Stimulated activated CD4-positive, alpha-beta T cell treated with anti-CD3 and anti-CD28 coated beads, Interleukin-4, amount 100 ng/mL, for 4 hours (primary cell): ENCODE measurements at regions not wholly inside any gene's neighbourhood (a gene's known extent, or its start where the extent isn't known, plus 50 kb on each side); places are given as distances from the start of the nearest gene placed in this dataset.

Experiments
- DNase-seq, 2 experiments: peaks; one replicate each; pipeline ENCODE4 v3.0.0-alpha.2; 2020

- no peak for DNase-seq
Measured at GRCh38 chr11:90908074-90908473, 685.2 kb upstream of the CHORDC1 start.

- no peak for DNase-seq
Measured at GRCh38 chr11:90895850-90896249, 673.0 kb upstream of the CHORDC1 start.

- no peak for DNase-seq
Measured at GRCh38 chr11:90890347-90890746, 667.5 kb upstream of the CHORDC1 start.

- no peak for DNase-seq
Measured at GRCh38 chr11:90884181-90884580, 661.3 kb upstream of the CHORDC1 start.

GRCh38 chr11:90874986-90875385, 652.1 kb upstream of the CHORDC1 start:
- DNase-seq: no peak

GRCh38 chr11:90874281-90874680, 651.4 kb upstream of the CHORDC1 start:
- DNase-seq: no peak

GRCh38 chr11:90867416-90867815, 644.6 kb upstream of the CHORDC1 start:
- DNase-seq: no peak

- DNase-seq: no peak
Measured at GRCh38 chr11:90856790-90857189, 633.9 kb upstream of the CHORDC1 start.

GRCh38 chr11:90855531-90855930, 632.7 kb upstream of the CHORDC1 start:
- no peak for DNase-seq

- no peak for DNase-seq
Measured at GRCh38 chr11:90851196-90851595, 628.3 kb upstream of the CHORDC1 start.

GRCh38 chr11:90849312-90849711, 626.5 kb upstream of the CHORDC1 start:
- DNase-seq: no peak

GRCh38 chr11:90847268-90847886, 624.5 kb upstream of the CHORDC1 start:
- DNase-seq: no peak

GRCh38 chr11:90846628-90847027, 623.8 kb upstream of the CHORDC1 start:
- DNase-seq: no peak

GRCh38 chr11:90845799-90846198, 623.0 kb upstream of the CHORDC1 start:
- no peak for DNase-seq

GRCh38 chr11:90845126-90845525, 622.3 kb upstream of the CHORDC1 start:
- DNase-seq: no peak

GRCh38 chr11:90844041-90844440, 621.2 kb upstream of the CHORDC1 start:
- no peak for DNase-seq

- no peak for DNase-seq
Measured at GRCh38 chr11:90842681-90843080, 619.8 kb upstream of the CHORDC1 start.

GRCh38 chr11:90840071-90840470, 617.2 kb upstream of the CHORDC1 start:
- no peak for DNase-seq

- no peak for DNase-seq
Measured at GRCh38 chr11:90836031-90836430, 613.2 kb upstream of the CHORDC1 start.

- DNase-seq: no peak
Measured at GRCh38 chr11:90823446-90823845, 600.6 kb upstream of the CHORDC1 start.

GRCh38 chr11:90822996-90823395, 600.1 kb upstream of the CHORDC1 start:
- DNase-seq: no peak

GRCh38 chr11:90818196-90818745, 595.4 kb upstream of the CHORDC1 start:
- DNase-seq: no peak

GRCh38 chr11:90809581-90809980, 586.7 kb upstream of the CHORDC1 start:
- DNase-seq: no peak

- no peak for DNase-seq
Measured at GRCh38 chr11:90805172-90805571, 582.3 kb upstream of the CHORDC1 start.

- DNase-seq: no peak
Measured at GRCh38 chr11:90803831-90804230, 581.0 kb upstream of the CHORDC1 start.
